Progenitor cell of endocrine pancreas (in vitro differentiated cells): ENCODE measurements at regions not wholly inside any gene's neighbourhood (a gene's known extent, or its start where the extent isn't known, plus 50 kb on each side); places are given as distances from the start of the nearest gene placed in this dataset.

Source experiments
- DNase-seq: peaks from one replicate; pipeline ENCODE4 v3.0.0; 2021; ENCODE audit warnings: low spot score; ENCODE audit not compliant: unreplicated experiment
- H3K27ac Mint-ChIP-seq: 2 replicates; pipeline ENCODE4 v1.8.0; 2021; ENCODE audit warnings: mild to moderate bottlenecking, moderate library complexity, mixed read lengths
- H3K27me3 Mint-ChIP-seq: 2 replicates; pipeline ENCODE4 v1.8.0; 2021; ENCODE audit warnings: mixed read lengths
- H3K36me3 Mint-ChIP-seq: 2 replicates; pipeline ENCODE4 v1.8.0; 2022; ENCODE audit warnings: mixed read lengths; ENCODE audit not compliant: insufficient read depth
- H3K4me1 Mint-ChIP-seq: 2 replicates; pipeline ENCODE4 v1.8.0; 2021; ENCODE audit warnings: low read depth, mixed read lengths
- H3K4me3 Mint-ChIP-seq: 2 replicates; pipeline ENCODE4 v1.8.0; 2021; ENCODE audit warnings: low read depth, mild to moderate bottlenecking, moderate library complexity, mixed read lengths
- H3K9me3 Mint-ChIP-seq: 2 replicates; pipeline ENCODE4 v1.8.0; 2021; ENCODE audit warnings: low read depth, mixed read lengths
- TF ChIP-seq, protein P1 (sequence below): fragments of 200-600 bp; sonication (generic); IDR thresholded peaks from one replicate; pipeline ENCODE4 v1.5.0; 2021; ENCODE audit warnings: antibody characterized with exemption, mild to moderate bottlenecking; ENCODE audit not compliant: unreplicated experiment

DNA sequence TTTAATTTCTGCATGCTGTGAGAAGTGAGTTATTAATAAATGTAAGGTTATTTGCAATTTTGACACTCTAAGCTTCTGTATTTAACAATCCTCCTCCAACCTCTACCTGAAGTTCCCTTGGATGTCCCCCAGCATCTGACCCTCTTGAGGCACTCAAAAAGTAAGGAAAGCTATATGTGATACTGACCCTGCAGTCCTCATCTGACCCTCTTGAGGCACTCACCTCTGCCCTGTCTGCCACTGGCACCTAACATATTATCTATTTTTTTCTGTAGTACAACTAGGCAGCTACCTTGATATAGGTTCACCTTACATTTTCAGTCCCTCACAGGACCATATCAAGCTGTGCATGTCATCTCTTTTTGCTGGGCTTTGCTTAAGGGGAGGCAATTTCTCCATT is 583.4 kb upstream of the PKDCC start:
- Mint-ChIP-seq H3K27me3 (no peaks in the 10 kb centered on the region), H3K9me3 (no peaks in the 10 kb centered on the region)

GRCh38 chr2:41475959-41476358 is 571.9 kb upstream of the PKDCC start:
- no peak overlapping the region for H3K4me3 Mint-ChIP-seq
- no peak overlapping the region for H3K27ac Mint-ChIP-seq
- TF ChIP-seq, protein P1, sequence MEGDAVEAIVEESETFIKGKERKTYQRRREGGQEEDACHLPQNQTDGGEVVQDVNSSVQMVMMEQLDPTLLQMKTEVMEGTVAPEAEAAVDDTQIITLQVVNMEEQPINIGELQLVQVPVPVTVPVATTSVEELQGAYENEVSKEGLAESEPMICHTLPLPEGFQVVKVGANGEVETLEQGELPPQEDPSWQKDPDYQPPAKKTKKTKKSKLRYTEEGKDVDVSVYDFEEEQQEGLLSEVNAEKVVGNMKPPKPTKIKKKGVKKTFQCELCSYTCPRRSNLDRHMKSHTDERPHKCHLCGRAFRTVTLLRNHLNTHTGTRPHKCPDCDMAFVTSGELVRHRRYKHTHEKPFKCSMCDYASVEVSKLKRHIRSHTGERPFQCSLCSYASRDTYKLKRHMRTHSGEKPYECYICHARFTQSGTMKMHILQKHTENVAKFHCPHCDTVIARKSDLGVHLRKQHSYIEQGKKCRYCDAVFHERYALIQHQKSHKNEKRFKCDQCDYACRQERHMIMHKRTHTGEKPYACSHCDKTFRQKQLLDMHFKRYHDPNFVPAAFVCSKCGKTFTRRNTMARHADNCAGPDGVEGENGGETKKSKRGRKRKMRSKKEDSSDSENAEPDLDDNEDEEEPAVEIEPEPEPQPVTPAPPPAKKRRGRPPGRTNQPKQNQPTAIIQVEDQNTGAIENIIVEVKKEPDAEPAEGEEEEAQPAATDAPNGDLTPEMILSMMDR = no peak
- H3K27me3 Mint-ChIP-seq = no peaks in the 10 kb centered on the region
- no peaks in the 10 kb centered on the region for H3K36me3 Mint-ChIP-seq
- H3K4me1 Mint-ChIP-seq = no peaks in the 10 kb centered on the region
- no peaks in the 10 kb centered on the region for H3K9me3 Mint-ChIP-seq
- no peak for DNase-seq

More for the DNA sequence above, 583.4 kb upstream of the PKDCC start:
- no peak for DNase-seq
- Mint-ChIP-seq H3K36me3 (no peaks in the 10 kb centered on the region), H3K4me3 (no peak overlapping the region), H3K27ac (no peak overlapping the region), H3K4me1 (no peaks in the 10 kb centered on the region)
- TF ChIP-seq, protein P1 = no peak

- no peak overlapping the region for H3K4me3 Mint-ChIP-seq
- no peak overlapping the region for H3K27ac Mint-ChIP-seq
- H3K4me1 Mint-ChIP-seq = no peaks in the 10 kb centered on the region
- TF ChIP-seq, protein P1 = no peak
- no peaks in the 10 kb centered on the region for H3K9me3 Mint-ChIP-seq
- H3K36me3 Mint-ChIP-seq = no peaks in the 10 kb centered on the region
- DNase-seq = no peak
- no peaks in the 10 kb centered on the region for H3K27me3 Mint-ChIP-seq
Observed at GRCh38 chr2:41482659-41483058, 565.2 kb upstream of the PKDCC start.

DNA sequence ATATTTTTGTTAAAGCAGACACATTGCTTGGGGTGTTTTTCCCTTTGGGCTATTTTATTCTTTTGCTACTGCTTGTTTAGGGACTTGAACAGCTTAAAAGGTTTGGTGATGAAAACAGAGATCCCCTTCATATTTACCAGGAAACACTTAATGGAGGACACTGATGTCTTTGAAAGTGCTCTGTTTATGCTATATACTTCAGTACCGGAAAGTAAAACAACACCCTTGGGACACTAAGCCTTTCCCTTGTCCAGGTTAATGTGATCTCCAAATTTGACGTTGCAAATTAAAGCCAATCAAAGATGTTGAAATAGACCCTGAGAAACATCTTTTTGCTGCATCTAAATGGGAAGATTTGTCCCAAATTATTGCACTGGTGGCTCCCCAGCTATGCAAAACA is 564.6 kb upstream of the PKDCC start:
- Mint-ChIP-seq H3K27me3 (no peaks in the 10 kb centered on the region), H3K27ac (no peak overlapping the region)
- TF ChIP-seq, protein P1 = no peak

GRCh38 chr2:41483982-41484857 is 563.6 kb upstream of the PKDCC start:
- Mint-ChIP-seq H3K9me3 (no peaks in the 10 kb centered on the region), H3K27ac (no peak overlapping the region), H3K4me1 (no peaks in the 10 kb centered on the region), H3K36me3 (no peaks in the 10 kb centered on the region), H3K4me3 (no peak overlapping the region), H3K27me3 (no peaks in the 10 kb centered on the region)
- TF ChIP-seq, protein P1 = no peak
- no peak for DNase-seq

More for the DNA sequence above, 564.6 kb upstream of the PKDCC start:
- no peak for DNase-seq
- H3K9me3 Mint-ChIP-seq = no peaks in the 10 kb centered on the region
- no peaks in the 10 kb centered on the region for H3K4me1 Mint-ChIP-seq
- no peak overlapping the region for H3K4me3 Mint-ChIP-seq
- no peaks in the 10 kb centered on the region for H3K36me3 Mint-ChIP-seq
